Epithelial cell of esophagus (primary cell): ENCODE measurements at regions not wholly inside any gene's neighbourhood (a gene's known extent, or its start where the extent isn't known, plus 50 kb on each side); places are given as distances from the start of the nearest gene placed in this dataset.

Experiments used
- DNase-seq: peaks from one replicate; pipeline ENCODE4 v3.0.0; 2010; ENCODE audit warnings: low read depth
- H3K4me3 ChIP-seq: 2 replicates; pipeline ENCODE4 v1.5.1; 2011; ENCODE audit warnings: mild to moderate bottlenecking, low read length, control low read depth
- TF ChIP-seq, protein P1 (sequence below): IDR thresholded peaks from 2 replicates; pipeline ENCODE4 v1.5.1; 2011; ENCODE audit warnings: low read depth, mild to moderate bottlenecking, low read length, control low read depth, inconsistent platforms; ENCODE audit not compliant: insufficient read depth; ENCODE audit errors: missing control alignments

DNA sequence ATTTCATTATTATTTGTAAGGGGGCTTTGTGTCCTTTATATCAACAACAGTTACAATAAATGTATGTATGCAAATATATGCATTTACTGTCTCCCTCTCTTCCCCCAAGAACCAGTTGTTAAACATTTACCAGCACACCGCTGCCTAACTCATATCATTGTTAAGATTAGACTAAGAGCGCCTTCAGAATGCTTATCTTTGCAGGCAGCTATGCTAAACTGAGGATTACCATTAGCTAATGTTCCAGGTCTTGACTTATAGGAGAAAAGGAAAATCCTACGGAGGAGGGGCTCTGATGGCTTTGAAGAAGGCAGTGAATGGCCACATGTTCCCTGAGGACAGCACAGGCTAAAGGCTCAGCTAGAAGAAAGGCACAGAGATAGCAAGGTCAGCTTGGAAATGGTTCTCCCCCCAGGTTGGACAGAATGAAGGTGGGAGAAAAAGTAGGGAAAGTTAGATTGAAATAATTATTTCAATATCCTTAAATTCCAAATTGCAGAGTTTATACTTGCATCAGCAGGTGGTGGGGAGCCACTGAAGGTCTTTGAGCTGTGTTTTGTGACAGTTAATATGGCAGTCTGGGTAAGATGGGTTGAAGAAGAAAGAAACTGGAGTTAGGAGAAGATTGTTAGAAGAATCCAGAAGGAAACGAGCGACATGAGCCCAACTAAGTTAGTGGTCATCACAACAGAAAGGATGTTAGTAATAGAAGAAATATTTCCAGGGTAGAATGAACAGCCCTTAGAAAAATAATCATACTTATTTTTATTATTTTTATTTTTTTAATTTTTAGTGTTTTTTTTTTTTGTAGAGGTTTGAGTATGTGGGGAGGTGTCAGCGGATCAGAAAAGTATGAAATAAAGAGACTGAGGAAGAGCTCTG, 87.0 kb upstream of the MAF start:
- no peak for DNase-seq
- TF ChIP-seq, protein P1, sequence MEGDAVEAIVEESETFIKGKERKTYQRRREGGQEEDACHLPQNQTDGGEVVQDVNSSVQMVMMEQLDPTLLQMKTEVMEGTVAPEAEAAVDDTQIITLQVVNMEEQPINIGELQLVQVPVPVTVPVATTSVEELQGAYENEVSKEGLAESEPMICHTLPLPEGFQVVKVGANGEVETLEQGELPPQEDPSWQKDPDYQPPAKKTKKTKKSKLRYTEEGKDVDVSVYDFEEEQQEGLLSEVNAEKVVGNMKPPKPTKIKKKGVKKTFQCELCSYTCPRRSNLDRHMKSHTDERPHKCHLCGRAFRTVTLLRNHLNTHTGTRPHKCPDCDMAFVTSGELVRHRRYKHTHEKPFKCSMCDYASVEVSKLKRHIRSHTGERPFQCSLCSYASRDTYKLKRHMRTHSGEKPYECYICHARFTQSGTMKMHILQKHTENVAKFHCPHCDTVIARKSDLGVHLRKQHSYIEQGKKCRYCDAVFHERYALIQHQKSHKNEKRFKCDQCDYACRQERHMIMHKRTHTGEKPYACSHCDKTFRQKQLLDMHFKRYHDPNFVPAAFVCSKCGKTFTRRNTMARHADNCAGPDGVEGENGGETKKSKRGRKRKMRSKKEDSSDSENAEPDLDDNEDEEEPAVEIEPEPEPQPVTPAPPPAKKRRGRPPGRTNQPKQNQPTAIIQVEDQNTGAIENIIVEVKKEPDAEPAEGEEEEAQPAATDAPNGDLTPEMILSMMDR = no peak
- H3K4me3 ChIP-seq = no peak overlapping the region

DNA sequence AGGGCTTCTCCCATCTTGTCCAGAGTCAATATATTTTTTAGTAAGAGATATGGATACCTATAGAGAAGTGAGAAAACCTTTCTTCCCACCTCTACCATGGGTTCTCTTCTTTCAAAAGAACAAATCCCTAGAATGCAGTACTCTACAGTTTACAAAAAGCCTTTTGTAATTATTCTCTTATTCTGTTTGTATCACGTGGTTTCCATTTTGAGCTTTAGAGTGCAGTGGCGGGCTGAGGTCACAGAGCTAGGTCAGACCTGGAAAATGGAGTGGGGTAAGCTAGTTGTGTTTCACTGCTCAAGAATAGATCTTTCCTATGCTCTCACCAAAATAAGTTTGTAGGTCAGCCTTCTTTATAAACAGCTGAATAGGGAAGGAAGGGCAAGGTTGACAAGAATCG, 85.3 kb upstream of the MAF start:
- TF ChIP-seq, protein P1 = no peak
- no peak overlapping the region for H3K4me3 ChIP-seq
- no peak for DNase-seq

DNA sequence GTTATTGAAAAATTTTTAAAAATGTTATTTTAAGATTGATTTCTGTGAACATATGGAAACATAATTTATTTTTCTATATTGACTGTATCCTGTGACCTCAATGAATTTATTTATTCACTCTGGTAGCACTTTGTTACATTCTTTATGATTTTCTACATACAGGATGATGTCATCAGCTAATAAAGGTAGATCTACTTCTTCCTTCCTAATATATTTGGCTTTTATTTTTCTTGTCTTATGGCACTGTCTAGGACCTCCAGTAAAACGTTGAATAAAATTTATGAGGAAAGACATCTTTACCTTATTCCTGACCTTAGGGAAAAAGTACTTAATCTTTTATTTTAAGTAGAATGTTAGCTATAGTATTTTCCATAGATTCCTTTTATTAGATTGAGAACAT, 78.8 kb upstream of the MAF start:
- DNase-seq = no peak
- H3K4me3 ChIP-seq = no peak overlapping the region
- TF ChIP-seq, protein P1 = no peak

DNA sequence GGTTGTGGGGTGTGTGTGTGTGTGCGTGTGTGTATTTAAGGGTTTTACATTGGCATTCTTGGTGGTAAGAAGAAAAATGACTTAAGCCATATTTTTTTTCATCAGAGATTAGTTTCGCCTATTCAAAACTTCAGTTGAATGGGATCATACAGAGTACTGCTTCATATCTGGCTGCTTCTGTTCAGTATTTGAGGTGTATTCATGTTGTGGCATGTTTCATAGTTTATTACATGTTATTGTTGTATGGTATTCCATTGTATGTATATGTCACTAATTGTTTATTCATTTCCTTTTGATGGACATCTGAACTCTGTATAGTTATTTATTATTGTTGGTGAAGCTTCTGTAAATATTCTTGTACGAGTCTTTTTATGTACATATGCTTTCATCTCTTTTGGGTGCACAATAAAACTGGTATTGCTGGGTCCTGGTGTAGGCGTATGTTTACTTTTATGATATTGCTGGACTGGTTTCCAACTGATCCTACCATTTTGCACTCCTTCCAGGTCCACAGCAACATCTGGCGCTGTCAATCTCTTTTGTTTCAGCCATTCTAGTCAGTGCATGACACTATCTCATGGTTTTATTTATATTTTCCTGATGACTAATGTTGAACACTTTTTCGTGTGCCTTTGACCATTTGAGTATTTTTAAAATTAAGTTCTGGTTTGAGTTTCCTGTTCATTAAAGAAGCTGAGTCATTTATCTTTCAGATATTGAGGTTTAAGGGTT, 77.4 kb upstream of the MAF start:
- peak; percentile 88 for DNase-seq
- TF ChIP-seq, protein P1 = no peak
- no peak overlapping the region for H3K4me3 ChIP-seq

DNA sequence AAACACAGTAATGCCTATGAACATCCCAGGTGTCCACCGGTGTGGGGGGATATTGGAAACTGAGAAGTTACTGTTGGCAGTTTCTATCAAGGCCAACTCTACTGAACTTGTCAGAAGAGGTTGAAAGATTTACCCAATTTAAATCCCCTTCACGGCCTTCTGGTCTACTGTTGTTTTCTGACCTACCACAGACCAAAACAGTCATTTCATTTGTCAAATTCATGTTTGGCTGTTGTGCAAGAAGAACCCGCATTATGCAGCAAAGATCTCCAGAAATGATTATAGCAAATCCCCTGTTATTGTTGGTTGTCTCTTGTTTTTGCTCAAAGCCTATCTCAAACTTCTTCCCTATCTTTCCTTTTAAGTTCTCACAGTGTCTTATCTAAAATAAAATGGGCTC, 73.1 kb upstream of the MAF start:
- TF ChIP-seq, protein P1 = no peak
- H3K4me3 ChIP-seq = no peak overlapping the region
- DNase-seq = no peak

DNA sequence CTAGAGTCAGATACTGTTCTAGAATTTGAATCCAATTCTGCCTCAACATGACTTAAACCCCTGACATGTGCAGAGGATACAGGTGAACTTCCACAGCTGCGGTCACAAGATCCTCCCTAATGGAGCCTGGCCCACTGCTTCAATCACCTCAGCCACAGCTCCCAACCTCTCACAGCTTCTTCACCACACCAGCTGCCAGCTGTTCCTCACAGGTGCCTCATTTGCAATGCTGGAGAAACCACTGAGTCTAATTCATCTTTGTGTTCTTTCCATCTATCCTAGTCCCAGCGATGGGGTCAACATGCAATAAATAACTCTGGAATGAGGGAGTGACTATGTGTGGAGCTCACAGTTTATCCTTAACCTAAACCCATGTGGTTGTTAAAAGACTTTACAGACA, 72.0 kb upstream of the MAF start:
- DNase-seq = no peak
- TF ChIP-seq, protein P1 = no peak
- H3K4me3 ChIP-seq = no peak overlapping the region
